GM10248 (cell line): ENCODE measurements at regions not wholly inside any gene's neighbourhood (a gene's known extent, or its start where the extent isn't known, plus 50 kb on each side); places are given as distances from the start of the nearest gene placed in this dataset.
"Not testable (repeated sequence)": the region's sequence is repeated elsewhere in the genome, so short reads cannot be mapped to it uniquely, and the experiment has no call there.

Source experiments
- CTCF ChIA-PET: fragments of 300-600 bp; sonication (Branson Sonifier 250); formaldehyde crosslinking; extraction: SDS; loops from one replicate; lab custom pipeline; 2021; ENCODE audit warnings: antibody characterized with exemption; lab: Yijun Ruan, JAX
- POLR2A ChIA-PET: fragments of 350-650 bp; sonication (Branson Sonifier 250); formaldehyde crosslinking; extraction: SDS; loops from one replicate; lab custom pipeline; 2020; ENCODE audit warnings: antibody characterized with exemption; lab: Yijun Ruan, JAX
- DNase-seq: peaks from one replicate; pipeline ENCODE4 v3.0.0; 2012; ENCODE audit errors: extremely low spot score
- TF ChIP-seq, protein P1 (sequence below): IDR thresholded peaks from 2 replicates; pipeline ENCODE4 v1.5.1; 2012; ENCODE audit warnings: mild to moderate bottlenecking, low read depth; ENCODE audit errors: extremely low read depth, missing control alignments, control extremely low read depth

DNA sequence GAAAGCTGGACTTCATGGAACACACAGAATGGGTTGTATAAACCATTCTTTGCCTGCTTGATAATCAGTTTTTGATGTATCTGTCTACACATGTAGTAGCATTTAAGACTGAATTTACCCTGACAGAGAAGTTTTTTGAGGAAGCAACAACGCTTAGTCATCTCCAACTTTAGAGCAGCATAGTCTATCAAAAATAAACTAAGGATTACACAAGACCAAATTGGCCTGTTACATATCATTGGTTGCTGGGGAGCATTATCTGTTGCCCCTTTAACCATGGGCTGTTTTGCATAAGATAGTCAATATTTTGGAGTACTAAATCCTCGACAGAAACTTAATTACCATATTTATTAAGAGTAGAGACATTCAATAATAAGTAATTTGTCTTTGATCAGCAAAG, 347.4 kb downstream of the FAM47B start:
- CTCF ChIA-PET = no interaction called here
- POLR2A ChIA-PET = no interaction called here
- DNase-seq = no peak
- TF ChIP-seq, protein P1, sequence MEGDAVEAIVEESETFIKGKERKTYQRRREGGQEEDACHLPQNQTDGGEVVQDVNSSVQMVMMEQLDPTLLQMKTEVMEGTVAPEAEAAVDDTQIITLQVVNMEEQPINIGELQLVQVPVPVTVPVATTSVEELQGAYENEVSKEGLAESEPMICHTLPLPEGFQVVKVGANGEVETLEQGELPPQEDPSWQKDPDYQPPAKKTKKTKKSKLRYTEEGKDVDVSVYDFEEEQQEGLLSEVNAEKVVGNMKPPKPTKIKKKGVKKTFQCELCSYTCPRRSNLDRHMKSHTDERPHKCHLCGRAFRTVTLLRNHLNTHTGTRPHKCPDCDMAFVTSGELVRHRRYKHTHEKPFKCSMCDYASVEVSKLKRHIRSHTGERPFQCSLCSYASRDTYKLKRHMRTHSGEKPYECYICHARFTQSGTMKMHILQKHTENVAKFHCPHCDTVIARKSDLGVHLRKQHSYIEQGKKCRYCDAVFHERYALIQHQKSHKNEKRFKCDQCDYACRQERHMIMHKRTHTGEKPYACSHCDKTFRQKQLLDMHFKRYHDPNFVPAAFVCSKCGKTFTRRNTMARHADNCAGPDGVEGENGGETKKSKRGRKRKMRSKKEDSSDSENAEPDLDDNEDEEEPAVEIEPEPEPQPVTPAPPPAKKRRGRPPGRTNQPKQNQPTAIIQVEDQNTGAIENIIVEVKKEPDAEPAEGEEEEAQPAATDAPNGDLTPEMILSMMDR = no peak

DNA sequence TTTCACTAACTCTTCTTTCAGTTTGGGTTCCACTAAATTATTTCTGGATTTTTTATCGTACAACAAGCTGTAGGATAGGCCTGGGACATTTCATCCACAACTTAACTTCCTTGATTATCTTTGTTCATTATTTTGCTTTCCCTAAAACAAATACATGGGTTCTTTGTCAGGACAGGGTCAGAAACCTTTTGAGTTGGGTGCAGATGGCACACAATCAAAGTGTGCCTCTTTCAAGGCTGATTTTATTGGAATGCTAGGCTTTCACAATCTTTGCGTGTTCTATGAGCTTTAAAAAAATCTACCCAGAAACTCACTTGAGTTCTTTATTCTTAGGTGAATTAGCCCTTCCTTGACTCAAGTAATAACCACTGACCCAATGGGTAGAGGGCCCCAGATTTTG, 348.4 kb downstream of the FAM47B start:
- DNase-seq = no peak
- POLR2A ChIA-PET = no interaction called here
- CTCF ChIA-PET = no interaction called here
- TF ChIP-seq, protein P1 = no peak

DNA sequence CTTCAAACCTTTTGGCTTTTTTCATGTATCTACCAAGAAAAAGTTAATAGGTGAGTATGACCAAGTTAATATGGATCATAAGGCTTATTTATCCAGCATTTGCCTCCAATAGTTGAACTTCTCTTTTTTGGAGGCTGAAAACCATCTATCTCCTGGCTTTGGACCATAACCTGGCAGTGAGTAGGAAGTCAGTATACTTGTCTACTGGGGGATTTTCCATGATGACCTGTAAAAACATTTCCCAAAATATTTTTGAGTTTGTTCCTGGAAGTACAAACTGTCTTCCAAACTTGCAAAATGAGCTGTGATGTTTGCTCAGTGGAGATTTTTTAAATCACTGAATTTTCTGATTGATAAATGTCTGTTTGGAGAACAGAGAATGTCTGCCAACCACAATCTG, 349.9 kb downstream of the FAM47B start:
- CTCF ChIA-PET = no interaction called here
- no peak for DNase-seq
- POLR2A ChIA-PET = no interaction called here
- TF ChIP-seq, protein P1 = no peak

DNA sequence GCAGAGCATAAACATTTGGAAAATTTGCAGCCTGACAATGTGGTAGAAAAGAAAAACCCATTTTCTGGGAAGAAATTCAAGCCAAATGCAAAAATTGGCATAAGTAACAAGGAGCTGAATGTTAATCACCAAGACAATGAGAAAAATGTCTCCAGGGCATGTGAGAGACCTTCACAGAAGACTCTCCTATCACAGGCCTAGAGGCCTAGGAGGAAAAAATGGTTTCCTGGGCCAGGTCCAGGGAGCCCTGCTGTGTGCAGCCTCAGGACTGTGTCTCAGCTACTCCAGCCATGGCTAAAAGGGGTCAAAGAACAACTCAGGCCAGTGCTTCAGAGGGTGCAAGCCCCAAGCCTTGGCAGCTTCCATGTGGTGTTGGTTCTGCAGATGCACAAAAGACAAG, 362.4 kb downstream of the FAM47B start:
- DNase-seq, CTCF ChIA-PET, POLR2A ChIA-PET: not testable (repeated sequence)

DNA sequence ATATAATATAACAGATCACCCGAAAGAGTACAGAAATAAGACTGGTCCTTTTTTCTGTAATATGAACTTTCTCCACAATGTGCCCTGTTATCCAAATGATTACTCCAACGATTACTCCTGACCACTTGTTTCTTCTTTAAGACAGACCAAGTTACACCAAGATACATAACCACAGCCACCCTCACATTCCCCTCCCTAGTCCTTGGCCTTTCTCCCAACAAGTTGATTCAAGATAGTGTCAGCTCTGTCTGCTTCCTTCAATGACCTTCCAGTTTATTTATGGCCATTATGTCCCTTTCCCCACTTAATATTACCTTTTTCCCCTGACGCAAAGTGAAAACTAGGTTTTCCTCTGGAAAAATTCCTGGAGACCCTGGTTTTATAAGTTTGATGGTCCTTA, 397.2 kb downstream of the FAM47B start:
- ChIA-PET POLR2A (no interaction called here), CTCF (no interaction called here)
- no peak for DNase-seq
- TF ChIP-seq, protein P1 = no peak

DNA sequence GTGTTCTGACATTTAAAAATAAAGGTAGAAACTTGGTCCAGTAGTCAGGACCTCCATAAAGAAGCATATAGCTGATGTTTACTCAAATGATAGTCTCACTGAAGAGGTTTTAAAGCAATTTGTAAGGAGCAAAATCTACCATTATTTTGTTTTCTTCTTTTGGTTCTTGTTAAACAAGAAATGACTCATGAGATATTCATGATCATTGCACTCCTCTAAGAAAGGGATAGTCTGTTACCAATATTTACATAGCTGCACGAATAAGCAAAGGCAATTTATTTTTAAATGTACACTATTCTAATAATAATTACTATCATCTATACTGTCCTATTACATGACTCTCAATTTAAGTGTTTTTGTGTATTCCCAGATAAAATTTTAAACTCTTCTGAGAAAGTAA, 397.9 kb downstream of the FAM47B start:
- CTCF ChIA-PET = no interaction called here
- POLR2A ChIA-PET = no interaction called here
- DNase-seq = no peak
- TF ChIP-seq, protein P1 = no peak

DNA sequence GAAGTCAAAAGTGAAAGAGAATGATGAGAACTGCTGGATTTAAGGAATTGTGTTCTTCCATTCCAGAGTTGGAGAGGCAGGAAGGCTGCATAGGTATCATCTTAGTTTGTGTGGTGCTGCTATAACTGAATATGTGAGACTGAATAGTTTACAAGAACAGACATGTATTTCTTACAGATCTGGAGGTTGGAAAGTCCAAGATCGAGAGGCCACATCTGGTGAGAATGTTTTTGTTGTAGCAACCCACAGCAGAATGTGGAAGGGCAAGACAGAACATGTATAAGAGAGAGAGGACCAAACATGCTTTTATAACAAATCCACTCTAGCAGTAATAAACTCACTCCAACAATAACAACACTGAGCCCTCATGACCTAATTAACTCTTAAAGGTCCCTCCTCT, 408.6 kb downstream of the FAM47B start:
- TF ChIP-seq, protein P1 = no peak
- no peak for DNase-seq
- ChIA-PET POLR2A (no interaction called here), CTCF (no interaction called here)
